H1 (cell line): ENCODE measurements at regions not wholly inside any gene's neighbourhood (a gene's known extent, or its start where the extent isn't known, plus 50 kb on each side); places are given as distances from the start of the nearest gene placed in this dataset.

ENCODE experiments used
- CTCF ChIA-PET: fragments of 300-600 bp; sonication (Branson Sonifier 250); formaldehyde crosslinking; loops from one replicate; lab custom pipeline; 2021; ENCODE audit not compliant: partially characterized antibody; lab: Charles Lee
- POLR2A ChIA-PET: fragments of 300-600 bp; sonication (Branson Sonifier 250); formaldehyde crosslinking; loops from one replicate; lab custom pipeline; 2021; ENCODE audit warnings: inconsistent platforms; ENCODE audit not compliant: partially characterized antibody; lab: Charles Lee
- DNase-seq, 2 experiments: peaks; one replicate each; pipeline versions ENCODE4 v3.0.0 to v3.0.0-alpha.2; 2010 to 2022; ENCODE audit warnings: low spot score in 2 of 2, low read depth in 1 of 2, mixed read lengths in 1 of 2
- FAIRE-seq: peaks from 2 replicates; lab custom pipeline; 2011; peaks lifted over from hg19 to GRCh38; lab: Jason Lieb, UNC
- H2AFZ ChIP-seq: 2 replicates; pipeline ENCODE4 v1.8.1; 2012; ENCODE audit warnings: low read length, inconsistent platforms
- H2AK5ac ChIP-seq: 2 replicates; pipeline ENCODE4 v1.6.1; 2013; ENCODE audit warnings: low read depth, low read length
- H2BK120ac ChIP-seq: replicated peaks from 2 replicates; pipeline ENCODE3; 2013; ENCODE audit warnings: low read depth, low read length, inconsistent platforms
- H2BK12ac ChIP-seq: 2 replicates; pipeline ENCODE4 v1.6.1; 2013; ENCODE audit warnings: low read depth, low read length
- H2BK15ac ChIP-seq: 2 replicates; pipeline ENCODE4 v1.6.1; 2013; ENCODE audit warnings: low read length
- H2BK20ac ChIP-seq: 2 replicates; pipeline ENCODE4 v1.6.1; 2013; ENCODE audit warnings: low read length
- H2BK5ac ChIP-seq: 2 replicates; pipeline ENCODE4 v1.6.1; 2013; ENCODE audit warnings: low read depth, low read length
- H3K14ac ChIP-seq: 2 replicates; pipeline ENCODE4 v1.6.1; 2013; ENCODE audit warnings: inconsistent platforms; ENCODE audit not compliant: insufficient read length
- H3K18ac ChIP-seq: 2 replicates; pipeline ENCODE4 v1.6.1; 2013; ENCODE audit warnings: low read length; ENCODE audit errors: extremely low read depth
- H3K23ac ChIP-seq: 2 replicates; pipeline ENCODE4 v1.6.1; 2013; ENCODE audit warnings: inconsistent platforms; ENCODE audit not compliant: insufficient read length
- H3K23me2 ChIP-seq: 2 replicates; pipeline ENCODE4 v1.6.1; 2013; ENCODE audit warnings: low read depth, low read length
- H3K27ac ChIP-seq: 2 replicates; pipeline ENCODE4 v1.6.1; 2011; ENCODE audit warnings: low read depth, low read length, inconsistent platforms
- H3K27me3 ChIP-seq, 4 experiments: replicated peaks in 1 of 4; 1 replicate in 1 of 4; 2 replicates in 3 of 4; pipeline versions ENCODE4 v1.6.1 to v1.8.1; 2011 to 2013; ENCODE audit warnings: low read length in 3 of 4, mild to moderate bottlenecking in 3 of 4, inconsistent platforms in 2 of 4, mixed read lengths in 2 of 4, moderate library complexity in 1 of 4; ENCODE audit not compliant: control insufficient read depth in 3 of 4, insufficient read depth in 3 of 4; ENCODE audit errors: extremely low read depth in 1 of 4
- H3K36me3 ChIP-seq, 4 experiments: 2 replicates each; pipeline versions ENCODE4 v1.6.1 to v1.8.1; 2011 to 2013; ENCODE audit warnings: mild to moderate bottlenecking in 4 of 4, low read length in 3 of 4, moderate library complexity in 2 of 4, control low read depth in 1 of 4, inconsistent platforms in 1 of 4; ENCODE audit not compliant: insufficient read depth in 4 of 4, control insufficient read depth in 2 of 4
- H3K4ac ChIP-seq: replicated peaks from 2 replicates; pipeline ENCODE3; 2013; ENCODE audit warnings: low read length, low read depth, mixed read lengths, inconsistent platforms; ENCODE audit not compliant: insufficient read length
- H3K4me1 ChIP-seq, 4 experiments: replicated peaks in 1 of 4; 1 replicate in 1 of 4; 2 replicates in 3 of 4; pipeline versions ENCODE4 v1.6.1 to v1.8.1; 2011 to 2013; ENCODE audit warnings: low read length in 3 of 4, inconsistent platforms in 2 of 4, mixed read lengths in 1 of 4; ENCODE audit not compliant: insufficient read depth in 4 of 4, control insufficient read depth in 3 of 4
- H3K4me2 ChIP-seq, 2 experiments: 2 replicates each; pipeline versions ENCODE4 v1.6.1 to v1.8.1; 2011 to 2013; ENCODE audit warnings: low read depth in 2 of 2, low read length in 2 of 2, control low read depth in 1 of 2, inconsistent platforms in 1 of 2, mild to moderate bottlenecking in 1 of 2; ENCODE audit not compliant: insufficient read depth in 1 of 2
- H3K4me3 ChIP-seq, 4 experiments: fragments of 200-600, 300-600 bp in 1 of 4; sonication (generic), shearing (Covaris generic), sonication (Bioruptor Twin) in 1 of 4; 2 replicates each; pipeline versions ENCODE4 v1.5.1 to v1.8.1; 2011 to 2016; ENCODE audit warnings: low read length in 4 of 4, low read depth in 3 of 4, control low read depth in 2 of 4, inconsistent platforms in 2 of 4, mild to moderate bottlenecking in 2 of 4, mixed read lengths in 1 of 4, moderate library complexity in 1 of 4; ENCODE audit not compliant: insufficient read depth in 2 of 4; ENCODE audit errors: extremely low read depth in 1 of 4
- H3K56ac ChIP-seq: replicated peaks from 2 replicates; pipeline ENCODE3; 2013; ENCODE audit warnings: low read depth, mild to moderate bottlenecking, mixed read lengths, low read length, inconsistent platforms; ENCODE audit not compliant: insufficient read length
- H3K79me1 ChIP-seq: 2 replicates; pipeline ENCODE4 v1.6.1; 2013; ENCODE audit warnings: low read depth, low read length, control low read depth
- H3K79me2 ChIP-seq, 2 experiments: 2 replicates each; pipeline versions ENCODE4 v1.6.1 to v1.8.1; 2012 to 2013; ENCODE audit warnings: low read length in 2 of 2, mild to moderate bottlenecking in 2 of 2, inconsistent platforms in 1 of 2; ENCODE audit not compliant: insufficient read depth in 2 of 2, control insufficient read depth in 1 of 2
- H3K9ac ChIP-seq, 4 experiments: replicated peaks in 1 of 4; 1 replicate in 1 of 4; 2 replicates in 3 of 4; pipeline versions ENCODE4 v1.6.1 to v1.8.1; 2011 to 2013; ENCODE audit warnings: low read depth in 3 of 4, low read length in 3 of 4, control low read depth in 2 of 4, mild to moderate bottlenecking in 2 of 4, moderate library complexity in 2 of 4, inconsistent platforms in 1 of 4; ENCODE audit errors: extremely low read depth in 1 of 4
- H3K9me3 ChIP-seq, 2 experiments: 2 replicates each; pipeline versions ENCODE4 v1.6.1 to v1.8.1; 2012 to 2013; ENCODE audit warnings: mild to moderate bottlenecking in 2 of 2, moderate library complexity in 2 of 2, control low read depth in 1 of 2, inconsistent platforms in 1 of 2, low read depth in 1 of 2, low read length in 1 of 2, mixed read lengths in 1 of 2; ENCODE audit not compliant: insufficient read depth in 2 of 2
- H4K20me1 ChIP-seq, 2 experiments: replicated peaks in 1 of 2; 2 replicates each; pipeline versions ENCODE3 to v1.8.1; 2011 to 2013; ENCODE audit warnings: inconsistent platforms in 2 of 2, low read length in 2 of 2, mild to moderate bottlenecking in 1 of 2; ENCODE audit not compliant: insufficient read depth in 2 of 2, control insufficient read depth in 1 of 2
- H4K5ac ChIP-seq: 2 replicates; pipeline ENCODE4 v1.6.1; 2013; ENCODE audit warnings: low read length, low read depth, mixed read lengths, inconsistent platforms; ENCODE audit not compliant: insufficient read length
- H4K8ac ChIP-seq: 2 replicates; pipeline ENCODE4 v1.8.0; 2013; ENCODE audit warnings: mild to moderate bottlenecking, moderate library complexity, low read length, inconsistent platforms; ENCODE audit not compliant: insufficient read depth; ENCODE audit errors: extremely low read depth
- H4K91ac ChIP-seq: replicated peaks from 2 replicates; pipeline ENCODE3; 2013; ENCODE audit warnings: low read length, mixed read lengths, inconsistent platforms; ENCODE audit not compliant: insufficient read length
- CHD2 ChIP-seq: IDR thresholded peaks from 2 replicates; pipeline ENCODE4 v1.6.1; 2012; ENCODE audit warnings: low read length, improper control_type of control experiment
- GABPA ChIP-seq: IDR thresholded peaks from 2 replicates; pipeline ENCODE4 v1.6.1; 2011; ENCODE audit warnings: mild to moderate bottlenecking, low read length, moderate library complexity, borderline replicate concordance; ENCODE audit not compliant: insufficient read depth
- HDAC2 ChIP-seq, 2 experiments: fragments of 300-600 bp in 1 of 2; sonication (generic) in 1 of 2; IDR thresholded peaks; 2 replicates each; pipeline ENCODE4 v1.6.1; 2011 to 2012; ENCODE audit warnings: low read depth in 2 of 2, low read length in 2 of 2, mild to moderate bottlenecking in 2 of 2, moderate library complexity in 2 of 2, borderline replicate concordance in 1 of 2, inconsistent platforms in 1 of 2
- HDAC6 ChIP-seq: IDR thresholded peaks from one replicate; pipeline ENCODE4 v1.7.1; 2012; ENCODE audit warnings: low read depth, mild to moderate bottlenecking, inconsistent platforms, low read length, moderate library complexity
- SAP30 ChIP-seq: fragments of 300-600 bp; sonication (generic); IDR thresholded peaks from 2 replicates; pipeline ENCODE4 v1.7.1; 2012; ENCODE audit warnings: low read length, moderate library complexity, mild to moderate bottlenecking, inconsistent platforms; ENCODE audit not compliant: insufficient read depth, insufficient replicate concordance
- SIRT6 ChIP-seq: IDR thresholded peaks from one replicate; pipeline ENCODE4 v1.7.1; 2012; ENCODE audit warnings: low read length, inconsistent platforms
- WGBS, 2 experiments: shearing (Covaris generic) in 1 of 2; methylation state at CpG; one replicate each; pipeline versions ENCODE4 v1.1.6 to v1.1.7; 2013 to 2015; ENCODE audit warnings: low lambda C conversion rate in 2 of 2, mixed read lengths in 2 of 2, inconsistent platforms in 1 of 2, low coverage in 1 of 2, missing lambda C conversion rate in 1 of 2; ENCODE audit not compliant: insufficient replicate concordance in 2 of 2, insufficient coverage in 1 of 2, insufficient read length in 1 of 2; ENCODE audit errors: extremely low coverage in 1 of 2, missing lambda C conversion rate in 1 of 2; 5-methylcytosine and 5-hydroxymethylcytosine counted together

- WGBS, 2 experiments, result 12% methylated on average over 5 of the region's 5 CpGs; no CpG with 5 or more reads in 1 of the 2 experiments
- no peak overlapping the region for H2BK12ac ChIP-seq
- H2BK5ac ChIP-seq, result no peak overlapping the region
- H2AFZ ChIP-seq, result no peak overlapping the region; the same call in 1 of the 2 replicates
- H3K4me3 ChIP-seq, result peak overlapping the region in 1 of 4 experiments; percentile 20; a peak in 1 of 8 replicates
- H3K23me2 ChIP-seq, result no peaks in the 10 kb centered on the region
- H3K79me2 ChIP-seq, result no peaks in the 10 kb centered on the region
- H3K4ac ChIP-seq, result no peak overlapping the region
- H4K91ac ChIP-seq, result no peak overlapping the region
- H3K36me3 ChIP-seq, result no peaks in the 10 kb centered on the region
- POLR2A ChIA-PET, result no interaction called here
- no peak for FAIRE-seq
- H4K20me1 ChIP-seq, result no peaks in the 10 kb centered on the region
- no peak overlapping the region for H3K23ac ChIP-seq
- H2BK15ac ChIP-seq, result no peak overlapping the region
- no peak overlapping the region for H3K27ac ChIP-seq
- peak in 1 of 2 experiments; percentile 5 for DNase-seq
- H3K4me2 ChIP-seq, result 0 out of 4 replicates have a peak overlapping the region, but pooled peaks of 1 of the 2 experiments have one; percentile 29
- H4K8ac ChIP-seq, result no peak overlapping the region
- CTCF ChIA-PET, result no interaction called here
- no peaks in the 10 kb centered on the region for H3K79me1 ChIP-seq
- no peak overlapping the region for H2AK5ac ChIP-seq
- no peak overlapping the region for H3K14ac ChIP-seq
- no peaks in the 10 kb centered on the region for H3K9me3 ChIP-seq
- no peak overlapping the region for H4K5ac ChIP-seq
- H3K27me3 ChIP-seq, result no peaks in the 10 kb centered on the region
- H3K4me1 ChIP-seq, result 0 out of 7 replicates have a peak, but pooled peaks cover 0 to 5% (median 0%) of the 10 kb centered on the region in 4 experiments
- no peak for TF ChIP-seq SAP30
- no peak for TF ChIP-seq CHD2
- no peak for TF ChIP-seq HDAC6
- no peak for TF ChIP-seq SIRT6
- TF ChIP-seq HDAC2 (IDR thresholded peaks at IDR 0.05; ENCODE audit: borderline replicate concordance in 1 of 2, low read depth in 2 of 2, low read length in 2 of 2), result no peak
- TF ChIP-seq GABPA, result no peak
- H3K18ac ChIP-seq, result no peak overlapping the region
- no peak overlapping the region for H2BK20ac ChIP-seq
- no peak overlapping the region for H3K9ac ChIP-seq
- H2BK120ac ChIP-seq, result no peak overlapping the region
- no peak overlapping the region for H3K56ac ChIP-seq
These were observed 693.3 kb downstream of the DTWD2 start for GRCh38 chr5:118295045-118295444.
